ENCODE measurements at regions not wholly inside any gene's neighbourhood (a gene's known extent, or its start where the extent isn't known, plus 50 kb on each side); places are given as distances from the start of the nearest gene placed in this dataset.

DNA sequence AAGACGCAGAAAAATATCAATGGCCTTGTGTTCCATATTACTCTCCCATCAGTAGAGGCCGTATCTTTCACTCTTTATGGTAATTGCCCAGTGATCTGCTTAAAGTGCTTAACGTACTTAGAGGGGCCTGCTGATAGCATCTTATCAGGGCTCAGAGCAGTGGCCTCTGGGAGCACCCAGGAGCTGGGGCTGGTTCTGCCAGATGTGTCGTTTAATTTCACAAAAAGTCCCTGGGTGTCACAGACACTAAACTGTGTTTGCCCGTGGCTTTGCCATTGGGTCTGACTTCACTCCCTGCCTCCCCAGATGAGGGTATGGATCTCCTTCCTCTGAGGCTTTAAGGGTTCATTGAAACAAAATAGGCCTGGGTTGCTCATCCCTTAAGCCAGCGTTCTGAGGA lies 435.3 kb downstream of the GATA3 start:
- POLR2A ChIA-PET: no interaction called here
- CTCF ChIA-PET: no interaction called here
- TF ChIP-seq BCL3 (IDR thresholded peaks at IDR 0.05) (no peak), KDM1A (IDR thresholded peaks at IDR 0.05; ENCODE audit: low read depth) (no peak), ZNF302 (CRISPR knock-in tag; IDR thresholded peaks at IDR 0.05) (no peak), MYC (IDR thresholded peaks at IDR 0.05; ENCODE audit: borderline replicate concordance, low read length) (no peak), EHMT2 (IDR thresholded peaks at IDR 0.05; ENCODE audit: low read depth) (no peak), RAD21 (conservative IDR thresholded peaks at IDR 0.05 in 1 of 2, IDR thresholded peaks at IDR 0.05 in 1 of 2) (no peak), SREBF2 (IDR thresholded peaks at IDR 0.05) (no peak)
- TF ChIP-seq, protein P1, sequence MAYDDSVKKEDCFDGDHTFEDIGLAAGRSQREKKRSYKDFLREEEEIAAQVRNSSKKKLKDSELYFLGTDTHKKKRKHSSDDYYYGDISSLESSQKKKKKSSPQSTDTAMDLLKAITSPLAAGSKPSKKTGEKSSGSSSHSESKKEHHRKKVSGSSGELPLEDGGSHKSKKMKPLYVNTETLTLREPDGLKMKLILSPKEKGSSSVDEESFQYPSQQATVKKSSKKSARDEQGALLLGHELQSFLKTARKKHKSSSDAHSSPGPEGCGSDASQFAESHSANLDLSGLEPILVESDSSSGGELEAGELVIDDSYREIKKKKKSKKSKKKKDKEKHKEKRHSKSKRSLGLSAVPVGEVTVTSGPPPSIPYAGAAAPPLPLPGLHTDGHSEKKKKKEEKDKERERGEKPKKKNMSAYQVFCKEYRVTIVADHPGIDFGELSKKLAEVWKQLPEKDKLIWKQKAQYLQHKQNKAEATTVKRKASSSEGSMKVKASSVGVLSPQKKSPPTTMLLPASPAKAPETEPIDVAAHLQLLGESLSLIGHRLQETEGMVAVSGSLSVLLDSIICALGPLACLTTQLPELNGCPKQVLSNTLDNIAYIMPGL (CRISPR knock-in tag; IDR thresholded peaks at IDR 0.05; ENCODE audit: borderline replicate concordance): no peak
- TF ChIP-seq, protein P2, sequence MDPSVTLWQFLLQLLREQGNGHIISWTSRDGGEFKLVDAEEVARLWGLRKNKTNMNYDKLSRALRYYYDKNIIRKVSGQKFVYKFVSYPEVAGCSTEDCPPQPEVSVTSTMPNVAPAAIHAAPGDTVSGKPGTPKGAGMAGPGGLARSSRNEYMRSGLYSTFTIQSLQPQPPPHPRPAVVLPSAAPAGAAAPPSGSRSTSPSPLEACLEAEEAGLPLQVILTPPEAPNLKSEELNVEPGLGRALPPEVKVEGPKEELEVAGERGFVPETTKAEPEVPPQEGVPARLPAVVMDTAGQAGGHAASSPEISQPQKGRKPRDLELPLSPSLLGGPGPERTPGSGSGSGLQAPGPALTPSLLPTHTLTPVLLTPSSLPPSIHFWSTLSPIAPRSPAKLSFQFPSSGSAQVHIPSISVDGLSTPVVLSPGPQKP (IDR thresholded peaks at IDR 0.05; ENCODE audit: low read depth, low read length): no peak
- no peak for ATAC-seq
- no peaks in the 10 kb centered on the region for H3K9me3 ChIP-seq
- 79% methylated on average over 6 of the region's 6 CpGs for WGBS (ENCODE audit: missing lambda C conversion rate)
- no peak for DNase-seq (ENCODE audit: low read depth in 1 of 2, low spot score in 1 of 2)
- FAIRE-seq: no peak
- no peak overlapping the region for H3K4me2 ChIP-seq
- no peaks in the 10 kb centered on the region for H3K4me1 ChIP-seq
- H3K4me3 ChIP-seq: no peak overlapping the region
- H3K27ac ChIP-seq: no peak overlapping the region

DNA sequence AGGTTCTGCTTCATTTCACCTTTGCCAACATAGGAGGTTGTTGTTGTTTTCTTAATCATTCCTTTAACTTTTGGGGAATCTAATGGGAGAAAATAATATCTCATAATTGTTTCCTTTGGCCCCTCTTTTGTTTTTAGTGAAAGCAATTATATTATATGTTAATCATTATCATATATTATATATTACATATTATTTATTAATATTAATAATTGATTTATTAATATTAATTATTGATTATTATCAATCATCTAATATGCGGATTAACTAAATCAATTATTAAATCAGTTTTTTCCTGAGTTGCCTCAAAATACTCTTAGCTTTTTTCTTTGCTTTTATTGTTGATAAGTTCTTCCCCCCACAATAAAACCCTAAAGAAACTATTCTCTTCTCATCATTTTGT lies 443.8 kb downstream of the GATA3 start:
- WGBS (ENCODE audit: missing lambda C conversion rate): 91% methylated on average over 1 of the region's 1 CpG
- POLR2A ChIA-PET: no interaction called here
- no peak for DNase-seq (ENCODE audit: low read depth in 1 of 2, low spot score in 1 of 2)
- ATAC-seq: no peak
- Histone ChIP-seq H3K4me2 (no peak overlapping the region), H3K9me3 (no peaks in the 10 kb centered on the region), H3K4me1 (no peaks in the 10 kb centered on the region), H3K4me3 (no peak overlapping the region), H3K27ac (no peak overlapping the region)
- CTCF ChIA-PET: no interaction called here
- FAIRE-seq: no peak
- TF ChIP-seq CHD4 (IDR thresholded peaks at IDR 0.05; ENCODE audit: borderline replicate concordance): no peak
- TF ChIP-seq, protein P3, sequence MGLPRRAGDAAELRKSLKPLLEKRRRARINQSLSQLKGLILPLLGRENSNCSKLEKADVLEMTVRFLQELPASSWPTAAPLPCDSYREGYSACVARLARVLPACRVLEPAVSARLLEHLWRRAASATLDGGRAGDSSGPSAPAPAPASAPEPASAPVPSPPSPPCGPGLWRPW (IDR thresholded peaks at IDR 0.05): no peak
- TF ChIP-seq ESRRA (IDR thresholded peaks at IDR 0.05; ENCODE audit: borderline replicate concordance, low read length): no peak
- no peak for TF ChIP-seq HDAC2 (IDR thresholded peaks at IDR 0.05)
- no peak for TF ChIP-seq SMC3 (IDR thresholded peaks at IDR 0.05)
- TF ChIP-seq BCL3 (IDR thresholded peaks at IDR 0.05): no peak
- no peak for TF ChIP-seq GATA3 (IDR thresholded peaks at IDR 0.05; ENCODE audit: borderline replicate concordance)
- TF ChIP-seq POLR2A (IDR thresholded peaks at IDR 0.05; ENCODE audit: low read length): no peak

- Histone ChIP-seq H3K9me3 (no peaks in the 10 kb centered on the region), H3K4me3 (no peak overlapping the region), H3K4me2 (no peak overlapping the region), H3K27ac (no peak overlapping the region), H3K4me1 (no peaks in the 10 kb centered on the region)
- 35% methylated on average over 4 of the region's 4 CpGs for WGBS (ENCODE audit: missing lambda C conversion rate)
- peak in 1 of 2 experiments; percentile 2 for DNase-seq (ENCODE audit: low read depth in 1 of 2, low spot score in 1 of 2)
- FAIRE-seq: no peak
- ChIA-PET CTCF (no interaction called here), POLR2A (no interaction called here)
- no peak for TF ChIP-seq JUNB (IDR thresholded peaks at IDR 0.05)
- no peak for TF ChIP-seq HDAC2 (IDR thresholded peaks at IDR 0.05)
- no peak for TF ChIP-seq HOXA7 (CRISPR knock-in tag; IDR thresholded peaks at IDR 0.05)
- TF ChIP-seq EHMT2 (IDR thresholded peaks at IDR 0.05; ENCODE audit: low read depth): no peak
- TF ChIP-seq HEYL (CRISPR knock-in tag; IDR thresholded peaks at IDR 0.05): no peak
- no peak for TF ChIP-seq FOSB (CRISPR knock-in tag; IDR thresholded peaks at IDR 0.05)
- TF ChIP-seq JUN (IDR thresholded peaks at IDR 0.05): no peak
- TF ChIP-seq ESRRA (IDR thresholded peaks at IDR 0.05; ENCODE audit: borderline replicate concordance, low read length): no peak
- TF ChIP-seq, protein P4, sequence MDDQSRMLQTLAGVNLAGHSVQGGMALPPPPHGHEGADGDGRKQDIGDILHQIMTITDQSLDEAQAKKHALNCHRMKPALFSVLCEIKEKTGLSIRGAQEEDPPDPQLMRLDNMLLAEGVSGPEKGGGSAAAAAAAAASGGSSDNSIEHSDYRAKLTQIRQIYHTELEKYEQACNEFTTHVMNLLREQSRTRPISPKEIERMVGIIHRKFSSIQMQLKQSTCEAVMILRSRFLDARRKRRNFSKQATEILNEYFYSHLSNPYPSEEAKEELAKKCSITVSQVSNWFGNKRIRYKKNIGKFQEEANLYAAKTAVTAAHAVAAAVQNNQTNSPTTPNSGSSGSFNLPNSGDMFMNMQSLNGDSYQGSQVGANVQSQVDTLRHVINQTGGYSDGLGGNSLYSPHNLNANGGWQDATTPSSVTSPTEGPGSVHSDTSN (IDR thresholded peaks at IDR 0.05): no peak
- TF ChIP-seq RARB (CRISPR knock-in tag; IDR thresholded peaks at IDR 0.05): no peak
- no peak for TF ChIP-seq POLR2AphosphoS2 (conservative IDR thresholded peaks at IDR 0.05; ENCODE audit: low read length)
- no peak for TF ChIP-seq HOXB13 (CRISPR knock-in tag; IDR thresholded peaks at IDR 0.05; ENCODE audit: low read depth)
- TF ChIP-seq BHLHE40 (IDR thresholded peaks at IDR 0.05; ENCODE audit: low read depth, low read length): no peak
- no peak for TF ChIP-seq CEBPB (IDR thresholded peaks at IDR 0.05)
- no peak for TF ChIP-seq RAD21 (conservative IDR thresholded peaks at IDR 0.05 in 1 of 2, IDR thresholded peaks at IDR 0.05 in 1 of 2)
- no peak for TF ChIP-seq KDM1A (IDR thresholded peaks at IDR 0.05; ENCODE audit: low read depth)
- TF ChIP-seq RNF2 (IDR thresholded peaks at IDR 0.05; ENCODE audit: borderline replicate concordance, low read depth): no peak
- TF ChIP-seq NPAS2 (CRISPR knock-in tag; IDR thresholded peaks at IDR 0.05; ENCODE audit: borderline replicate concordance): no peak
- TF ChIP-seq ZSCAN20 (CRISPR knock-in tag; IDR thresholded peaks at IDR 0.05): no peak
- no peak; a peak in 1 of 6 replicates for ATAC-seq
These were observed 444.4 kb downstream of the GATA3 start for GRCh38 chr10:8498881-8499280.
